NCI-H2171 treated with DMSO at 0.1 percent for 48 hours (cell line): ENCODE measurements at regions not wholly inside any gene's neighbourhood (a gene's known extent, or its start where the extent isn't known, plus 50 kb on each side); places are given as distances from the start of the nearest gene placed in this dataset.
A peak's percentile ranks its signal among the peaks of the same experiment; 100 is the strongest.

ENCODE experiments used
- DNase-seq: peaks from one replicate; lab custom pipeline; 2025; lab: John Stamatoyannopoulos, UW

DNA sequence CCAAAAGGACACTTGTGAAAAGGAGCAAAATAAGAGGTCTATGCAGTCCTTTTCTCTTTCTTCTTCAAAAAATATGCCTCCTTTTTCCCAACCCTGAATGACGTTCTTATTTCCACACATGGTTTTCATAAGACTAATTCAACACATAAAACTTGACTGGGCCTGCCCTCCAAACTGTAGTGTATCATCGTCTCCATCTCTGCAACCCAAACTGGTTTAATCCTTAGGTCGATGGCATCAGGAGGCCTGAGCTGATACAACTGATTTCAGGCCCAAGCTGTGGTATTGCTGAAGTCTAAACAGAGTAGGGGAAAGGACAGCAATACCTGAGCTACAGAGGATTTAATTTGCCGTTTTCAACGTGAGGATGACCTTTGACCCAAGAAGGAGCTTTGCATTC, 130.0 kb upstream of the MTNR1B start:
- no peak for DNase-seq

DNA sequence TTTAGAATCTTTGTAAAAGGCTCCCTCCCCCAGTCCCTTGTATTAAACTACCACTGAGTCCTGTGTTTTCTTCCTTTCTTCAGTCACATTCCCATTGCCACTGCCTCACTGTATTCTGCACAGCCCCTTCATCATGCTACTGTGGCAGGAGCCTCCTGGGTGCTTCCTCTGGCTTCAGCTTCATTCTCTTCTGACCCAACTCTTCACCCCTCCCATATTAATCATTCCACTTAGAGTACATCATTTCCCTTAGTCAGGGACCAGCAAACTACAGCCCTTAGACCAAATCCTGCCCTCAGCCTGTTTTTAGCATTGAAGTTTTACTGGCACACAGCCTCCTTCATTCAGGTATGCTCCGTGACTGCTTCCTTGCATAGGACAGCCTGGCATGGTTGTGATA, 127.7 kb upstream of the MTNR1B start:
- no peak for DNase-seq

DNA sequence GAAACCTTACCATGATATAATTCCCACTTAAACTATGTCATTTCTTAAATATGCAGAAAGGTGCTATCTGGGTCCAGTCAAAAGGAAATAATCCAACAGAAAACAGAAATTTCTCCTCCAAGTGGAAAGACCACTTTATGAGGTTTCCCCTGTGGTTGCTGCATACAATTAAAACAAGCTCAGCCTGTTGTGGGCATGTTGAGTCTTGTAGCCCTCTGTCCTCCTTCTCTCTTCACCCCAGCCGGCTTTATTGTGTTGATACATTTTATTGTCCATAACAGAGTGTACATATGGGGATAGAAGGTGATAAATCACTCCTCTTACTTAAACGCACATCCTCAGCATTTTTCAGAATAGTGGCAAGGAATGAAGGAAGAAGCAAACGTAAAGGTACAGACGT, 126.0 kb upstream of the MTNR1B start:
- peak; percentile 46 for DNase-seq

DNA sequence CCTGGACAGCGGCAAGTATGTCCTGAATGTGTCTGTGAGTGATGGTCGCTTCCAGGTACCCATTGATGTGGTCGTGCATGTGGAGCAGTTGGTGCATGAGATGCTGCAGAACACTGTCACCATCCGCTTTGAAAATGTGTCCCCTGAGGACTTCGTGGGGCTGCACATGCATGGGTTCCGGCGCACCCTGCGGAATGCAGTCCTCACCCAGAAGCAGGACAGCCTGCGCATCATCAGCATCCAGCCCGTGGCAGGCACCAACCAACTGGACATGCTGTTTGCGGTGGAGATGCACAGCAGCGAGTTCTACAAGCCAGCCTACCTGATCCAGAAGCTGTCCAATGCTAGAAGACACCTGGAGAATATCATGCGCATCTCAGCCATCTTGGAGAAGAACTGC, 125.3 kb upstream of the MTNR1B start:
- DNase-seq: no peak

DNA sequence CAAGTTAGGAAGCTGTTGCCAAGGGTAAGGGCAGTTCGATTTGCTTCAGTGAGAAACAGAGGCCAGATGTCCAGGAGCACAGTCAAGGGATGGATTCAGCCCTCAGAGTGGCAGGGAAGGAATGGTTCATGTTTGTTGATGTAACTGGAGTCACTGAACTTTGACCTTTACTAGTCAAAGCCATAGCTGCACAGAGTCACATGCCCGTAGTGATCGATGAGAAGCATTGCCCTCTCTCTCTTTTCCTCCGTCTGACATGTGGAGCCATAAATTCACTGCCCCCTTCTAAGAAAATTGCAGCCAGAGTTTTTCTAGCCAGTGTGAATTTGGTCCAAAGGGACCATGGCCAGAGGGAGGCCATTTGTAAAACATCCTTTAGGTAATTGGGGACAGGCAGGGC, 124.1 kb upstream of the MTNR1B start:
- no peak for DNase-seq

DNA sequence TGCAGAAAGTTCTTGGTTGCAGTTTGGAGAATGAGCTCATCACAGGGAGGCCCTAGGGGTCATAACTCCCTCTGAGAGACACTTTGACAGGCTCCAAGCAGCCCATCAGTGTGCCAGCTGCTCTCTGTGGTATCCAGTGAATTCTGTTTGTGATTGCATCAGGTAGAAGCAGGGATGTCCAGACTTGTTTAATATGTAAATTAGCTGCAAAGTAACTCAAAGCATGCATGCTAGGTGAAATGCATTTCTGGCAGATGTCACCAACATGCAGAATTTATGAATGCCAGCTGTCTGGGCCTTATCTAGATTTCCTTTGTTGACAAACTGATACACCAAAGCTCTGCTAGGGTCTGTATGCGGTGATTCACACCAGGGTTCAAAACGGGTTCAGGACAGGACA, 123.6 kb upstream of the MTNR1B start:
- peak; percentile 82 for DNase-seq

DNA sequence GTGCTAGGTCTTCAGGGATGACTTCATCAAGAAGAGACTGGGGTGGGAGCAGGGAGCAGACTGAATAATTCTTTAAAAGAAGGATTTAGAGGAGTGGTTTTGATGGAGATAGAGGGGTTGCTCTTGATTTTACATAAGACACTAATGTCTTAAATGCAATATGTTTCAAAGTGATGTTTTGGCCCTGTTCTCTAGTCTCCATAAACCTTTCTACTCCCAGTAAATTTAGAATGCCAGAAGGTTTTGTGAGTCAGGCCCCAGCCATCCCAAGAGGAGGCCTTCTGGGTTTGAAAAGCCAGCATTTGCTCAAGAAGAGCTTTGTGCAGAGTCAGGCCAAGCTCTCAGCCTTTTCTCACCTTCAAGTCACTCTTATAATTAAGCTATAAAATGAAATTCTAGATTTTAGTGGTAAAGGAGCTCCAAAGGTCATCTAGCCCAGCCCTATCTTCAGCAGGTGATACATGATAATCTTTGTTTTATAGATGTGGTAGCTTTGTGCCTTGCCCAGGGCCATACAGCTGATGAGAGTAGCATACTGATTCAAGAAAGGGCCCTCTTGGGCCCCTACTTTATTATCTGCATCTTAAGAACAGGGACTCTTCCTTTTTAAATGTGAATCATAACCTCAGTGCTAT, 122.8 kb upstream of the MTNR1B start:
- no peak for DNase-seq

DNA sequence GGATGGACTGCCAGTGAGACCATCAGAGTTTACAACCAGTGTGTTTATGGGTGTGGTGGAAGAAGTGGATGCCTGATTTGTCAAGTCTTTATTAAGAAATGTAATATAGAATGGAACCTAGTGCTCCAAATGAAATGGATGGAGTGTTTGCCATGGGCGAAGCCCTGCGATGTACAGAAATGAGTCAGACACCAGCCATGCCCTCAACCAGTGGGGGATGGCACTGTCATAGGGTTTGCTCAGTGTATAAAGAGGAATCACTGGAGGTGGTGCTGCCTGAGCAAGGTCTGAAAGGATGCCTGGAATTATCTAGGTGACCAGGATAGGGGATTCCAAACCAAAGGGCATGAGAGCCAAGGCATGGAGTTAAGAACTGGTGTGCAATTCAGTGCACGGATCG, 120.9 kb upstream of the MTNR1B start:
- no peak for DNase-seq

DNA sequence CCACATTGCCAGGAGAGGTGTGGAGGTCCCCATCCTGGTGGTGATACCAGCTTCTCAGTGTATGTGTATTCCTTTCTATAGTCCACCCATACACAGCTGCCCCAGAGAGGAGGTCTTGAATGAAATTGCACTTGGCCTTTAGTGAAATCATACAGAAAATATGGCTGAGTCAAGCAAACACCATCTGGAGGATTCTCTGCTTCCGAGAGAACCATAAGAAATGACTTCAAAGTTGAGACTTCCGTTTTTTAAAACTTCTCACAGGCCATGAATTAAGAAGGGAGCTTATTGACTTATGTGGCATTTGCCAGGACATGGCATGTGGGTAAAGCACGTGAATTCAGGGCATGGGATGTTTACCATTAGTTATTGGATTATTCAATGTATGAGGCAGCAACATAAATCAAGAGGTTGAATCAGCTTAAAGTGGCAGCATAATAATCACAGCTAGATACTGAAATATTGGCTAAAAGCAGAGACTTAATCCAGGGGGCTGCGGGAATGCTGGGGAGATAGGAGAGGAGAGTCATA, 119.1 kb upstream of the MTNR1B start:
- DNase-seq: no peak

DNA sequence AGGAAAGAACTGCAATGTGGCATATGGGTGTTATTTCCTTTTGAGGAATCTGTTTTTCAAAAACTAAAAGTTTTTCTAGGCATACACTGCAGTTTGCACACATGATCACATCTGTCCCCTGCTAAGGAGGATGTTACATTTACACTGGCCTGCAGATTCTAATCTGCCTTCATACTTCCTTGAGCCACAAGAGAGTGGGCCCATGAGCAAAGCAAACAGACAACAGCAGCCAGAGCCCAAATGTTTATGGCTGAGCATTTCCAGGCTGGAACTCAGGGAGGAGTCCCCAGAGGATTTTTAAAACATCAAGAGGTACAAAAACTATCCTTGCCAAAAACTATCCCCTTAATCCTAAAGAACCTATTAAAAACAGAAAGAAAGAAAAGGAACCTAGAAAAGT, 117.2 kb upstream of the MTNR1B start:
- no peak for DNase-seq

DNA sequence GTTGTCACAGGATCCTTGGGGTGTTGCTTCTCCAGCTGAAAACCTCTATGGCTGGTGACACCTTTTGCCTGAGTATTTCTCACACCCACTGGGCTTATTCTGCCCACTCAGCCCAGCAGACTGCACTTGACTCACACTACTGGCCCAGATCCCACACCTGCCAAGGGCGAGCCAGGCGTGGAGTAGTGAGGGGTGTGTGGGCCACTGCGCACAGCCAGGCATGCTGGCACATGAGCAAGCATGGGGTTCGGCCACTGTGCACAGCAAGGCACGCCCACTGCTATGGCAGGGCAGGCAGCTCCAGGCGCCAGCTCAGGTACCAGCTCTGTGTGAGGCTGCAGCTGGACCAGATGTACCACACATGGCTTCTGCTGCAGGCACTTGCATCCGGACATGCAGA, 116.5 kb upstream of the MTNR1B start:
- no peak for DNase-seq

DNA sequence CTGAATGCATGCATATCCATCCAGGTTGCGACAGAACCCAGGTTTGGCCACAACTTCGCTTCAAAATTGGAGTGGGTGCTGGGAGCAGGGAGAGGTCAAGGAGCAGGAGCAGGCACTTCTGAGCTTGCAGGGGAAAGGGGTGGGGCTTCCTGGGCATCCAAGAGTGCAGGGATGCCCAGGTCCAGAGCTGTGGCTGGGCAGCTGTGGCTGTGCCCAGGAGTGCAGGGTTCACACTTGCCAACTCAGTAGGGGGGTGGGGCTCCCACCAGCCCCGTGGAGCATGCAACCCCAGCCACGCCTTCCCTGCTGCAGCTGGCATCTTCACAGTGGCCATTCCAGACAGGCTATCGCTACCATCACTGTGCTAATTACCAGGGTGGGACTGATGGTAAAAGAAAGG, 115.3 kb upstream of the MTNR1B start:
- no peak for DNase-seq

DNA sequence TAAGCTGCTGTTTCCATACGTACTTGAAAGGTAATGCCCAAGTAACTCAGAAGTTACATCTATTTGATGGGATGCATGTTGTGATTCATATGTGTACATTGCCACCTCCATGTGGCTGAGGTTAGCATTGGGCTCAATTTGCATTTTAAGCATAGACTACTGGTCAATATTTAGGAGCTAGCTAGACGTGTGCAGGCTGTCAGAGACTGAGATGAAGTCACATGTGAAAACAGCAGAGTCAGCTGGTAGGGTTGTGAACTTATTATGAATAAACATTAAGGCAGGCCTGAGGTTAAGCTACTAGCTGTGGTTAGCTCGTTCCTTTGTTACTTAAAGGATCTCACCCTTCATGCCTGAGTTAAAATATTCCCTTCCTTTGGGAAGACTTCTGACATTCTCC, 114.5 kb upstream of the MTNR1B start:
- DNase-seq: no peak

DNA sequence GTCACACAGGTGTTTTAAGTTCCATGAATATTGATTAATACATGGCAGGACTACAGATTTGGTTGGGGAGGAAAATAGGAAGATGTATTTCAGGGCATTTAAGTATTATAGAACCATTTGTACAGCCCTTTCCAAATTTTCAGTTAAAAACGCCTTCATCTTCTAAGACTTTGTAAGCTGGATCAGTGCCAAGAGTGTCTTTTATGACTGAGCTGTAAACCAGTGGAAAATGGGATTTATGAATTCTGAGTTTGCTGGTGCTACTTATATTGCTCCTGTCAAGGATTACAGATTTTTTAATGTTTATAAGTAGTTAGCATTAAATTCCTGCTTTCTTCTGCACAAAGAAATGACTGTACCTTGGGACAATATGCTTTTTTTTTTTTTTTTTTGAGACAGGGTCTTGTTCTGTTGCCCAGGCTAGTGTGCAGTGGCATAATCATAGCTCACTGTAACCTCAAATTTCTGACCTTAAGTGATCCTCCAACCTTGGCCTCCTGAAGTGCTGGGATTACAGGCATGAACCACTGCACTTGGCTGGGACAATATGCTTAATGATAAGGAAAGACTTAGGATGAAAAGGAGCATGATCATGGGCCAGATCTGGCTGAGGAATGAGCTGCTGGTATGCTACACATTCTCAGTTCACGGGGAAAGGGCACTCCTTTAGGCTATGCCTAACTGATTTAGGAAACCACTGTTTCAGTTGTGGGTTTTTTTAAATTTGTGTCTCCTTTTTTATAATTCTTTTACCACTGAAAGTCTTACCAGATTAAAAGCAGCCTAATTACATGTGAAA, 113.6 kb upstream of the MTNR1B start:
- no peak for DNase-seq

DNA sequence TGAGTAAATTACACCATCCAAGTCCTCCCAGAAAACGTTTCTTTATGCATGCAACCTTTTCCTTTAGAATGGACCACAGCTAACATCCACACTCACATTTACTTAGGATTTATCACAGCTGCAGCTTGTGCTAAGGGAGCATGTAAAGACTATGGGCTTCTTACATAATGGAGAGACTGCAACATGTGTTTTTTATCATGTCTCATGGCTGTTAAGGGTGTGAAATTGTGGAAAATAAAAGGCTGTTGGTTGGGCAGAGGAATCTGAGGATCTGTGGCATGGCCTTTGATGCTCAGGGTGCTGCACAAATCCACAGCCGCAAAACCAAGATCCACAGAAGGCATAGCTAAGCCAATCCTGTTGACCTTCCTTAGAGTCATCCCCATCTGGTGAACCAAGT, 112.0 kb upstream of the MTNR1B start:
- no peak for DNase-seq

DNA sequence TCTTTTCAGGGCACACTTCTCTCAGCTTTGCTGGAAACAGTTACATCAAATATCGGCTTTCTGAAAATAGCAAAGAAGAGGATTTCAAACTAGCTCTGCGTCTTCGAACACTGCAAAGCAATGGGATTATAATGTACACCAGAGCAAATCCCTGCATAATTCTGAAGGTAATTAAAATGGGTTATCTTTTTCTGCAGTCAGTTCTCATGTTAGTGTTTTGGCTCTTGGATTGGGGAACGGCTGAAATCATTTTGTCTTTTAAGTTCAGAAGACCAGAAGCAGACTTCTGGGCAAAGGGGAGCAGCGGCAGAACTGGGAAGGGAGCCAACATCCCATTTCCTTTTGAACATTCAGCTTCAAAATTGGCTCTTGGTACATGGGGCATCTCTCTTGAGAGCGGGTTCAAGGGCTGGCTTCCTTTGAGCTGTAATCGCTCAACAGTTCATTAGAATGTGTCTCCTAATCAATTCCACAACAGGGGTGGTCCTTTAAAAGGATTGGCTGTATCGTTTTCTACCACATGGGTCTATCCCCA, 110.2 kb upstream of the MTNR1B start:
- no peak for DNase-seq

DNA sequence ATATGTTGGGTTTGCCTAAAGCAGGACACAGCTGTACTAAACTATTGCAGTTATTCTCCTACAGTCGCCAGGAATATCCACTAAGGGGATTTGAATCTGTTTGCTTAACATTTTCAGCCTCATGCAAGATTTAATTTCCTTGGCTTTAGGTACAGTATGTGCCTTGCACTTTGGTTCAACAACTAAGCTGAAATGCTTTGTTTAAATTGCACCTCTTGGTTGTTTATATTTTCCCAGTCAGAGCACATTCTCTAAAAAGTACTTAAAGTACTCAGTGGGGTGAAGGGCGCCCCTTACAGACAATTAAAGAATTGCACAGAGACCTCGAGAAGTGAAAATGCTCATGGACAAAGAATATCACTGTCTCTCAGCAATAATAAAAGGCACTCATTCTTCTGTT, 107.8 kb upstream of the MTNR1B start:
- DNase-seq: no peak

DNA sequence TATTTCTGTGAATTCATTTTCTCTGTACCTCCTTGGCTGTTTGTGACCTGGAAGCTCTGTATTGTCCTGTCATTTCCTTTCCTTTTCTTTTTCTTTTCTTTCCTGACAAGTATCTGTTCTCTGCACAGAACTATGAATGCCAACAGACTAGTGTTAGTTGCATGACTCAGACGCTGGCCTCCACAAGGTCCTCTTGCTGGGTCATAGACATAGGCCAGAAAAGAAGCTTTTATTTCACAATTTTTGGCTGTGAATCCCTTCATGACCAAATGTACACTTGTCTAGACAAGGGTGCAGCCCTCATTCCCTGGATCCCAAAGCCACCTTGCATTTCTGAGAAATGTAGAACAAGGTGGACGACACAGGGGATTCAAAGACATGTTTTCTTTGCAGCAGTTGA, 104.1 kb upstream of the MTNR1B start:
- DNase-seq: no peak

DNA sequence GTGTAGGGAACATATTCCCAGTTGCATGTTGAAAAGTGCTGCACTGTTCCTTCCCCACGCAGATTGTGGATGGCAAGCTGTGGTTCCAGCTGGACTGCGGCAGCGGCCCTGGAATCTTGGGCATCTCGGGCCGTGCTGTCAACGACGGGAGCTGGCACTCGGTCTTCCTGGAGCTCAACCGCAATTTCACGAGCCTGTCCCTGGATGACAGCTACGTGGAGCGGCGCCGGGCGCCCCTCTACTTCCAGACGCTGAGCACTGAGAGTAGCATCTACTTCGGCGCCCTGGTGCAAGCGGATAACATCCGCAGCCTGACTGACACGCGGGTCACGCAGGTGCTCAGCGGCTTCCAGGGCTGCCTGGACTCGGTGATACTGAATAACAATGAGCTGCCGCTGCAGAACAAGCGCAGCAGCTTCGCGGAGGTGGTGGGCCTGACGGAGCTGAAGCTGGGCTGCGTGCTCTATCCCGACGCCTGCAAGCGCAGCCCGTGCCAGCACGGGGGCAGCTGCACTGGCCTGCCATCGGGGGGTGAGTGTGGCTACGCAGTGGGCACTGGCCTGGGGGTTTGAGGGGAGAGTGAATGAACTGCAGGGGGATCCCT, 102.7 kb upstream of the MTNR1B start:
- DNase-seq: no peak

DNA sequence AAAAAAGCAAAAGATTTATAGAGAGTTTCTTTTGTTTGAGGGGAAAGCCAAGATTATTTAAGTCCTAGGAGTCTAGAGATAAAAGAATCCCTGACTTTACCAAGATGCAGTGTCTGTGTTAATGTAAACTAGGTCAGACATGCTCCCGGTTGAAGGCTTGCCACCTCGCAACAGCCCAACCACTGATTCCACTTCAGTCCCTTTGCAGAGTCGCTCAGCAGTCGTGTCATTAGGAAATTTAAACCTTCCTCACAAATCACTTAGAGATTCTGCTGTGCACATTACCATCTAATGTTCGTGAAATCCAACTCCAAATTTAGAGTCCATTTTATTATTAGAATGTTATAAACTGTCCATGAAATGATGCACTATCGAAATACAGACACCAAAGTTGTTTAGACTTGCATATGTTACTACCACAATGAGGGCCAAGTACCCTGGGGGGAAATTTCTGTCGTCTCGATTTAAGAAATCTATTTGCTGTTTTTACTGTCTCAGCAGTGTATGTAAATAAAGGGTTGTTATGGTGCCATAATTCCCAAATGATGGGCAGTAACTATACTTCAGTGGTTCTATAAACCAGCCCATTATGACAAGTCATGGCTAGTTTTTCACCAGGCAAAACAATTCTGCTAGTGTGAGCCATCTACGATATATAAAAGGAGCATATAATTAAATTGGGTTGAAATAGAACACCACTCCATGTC, 101.4 kb upstream of the MTNR1B start:
- no peak for DNase-seq

DNA sequence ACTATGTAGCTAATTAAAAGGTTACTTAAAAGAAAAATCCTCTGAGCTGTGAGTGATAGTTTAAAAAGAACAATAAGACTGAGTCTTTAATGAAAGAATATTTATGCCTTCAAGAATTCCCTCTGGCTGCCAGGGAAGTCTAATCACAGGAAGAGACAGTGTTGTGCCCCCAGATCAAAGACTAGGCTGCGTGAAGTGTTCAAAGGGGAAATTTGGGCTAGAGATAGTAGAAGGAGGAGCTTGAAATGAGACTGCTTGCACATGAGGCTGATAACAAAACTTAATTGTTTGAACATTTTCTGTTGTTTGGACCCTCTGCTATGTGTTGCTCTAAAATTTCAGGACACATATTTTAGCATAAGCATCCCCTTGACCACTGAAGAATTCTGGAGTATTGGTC, 99.7 kb upstream of the MTNR1B start:
- DNase-seq: no peak

DNA sequence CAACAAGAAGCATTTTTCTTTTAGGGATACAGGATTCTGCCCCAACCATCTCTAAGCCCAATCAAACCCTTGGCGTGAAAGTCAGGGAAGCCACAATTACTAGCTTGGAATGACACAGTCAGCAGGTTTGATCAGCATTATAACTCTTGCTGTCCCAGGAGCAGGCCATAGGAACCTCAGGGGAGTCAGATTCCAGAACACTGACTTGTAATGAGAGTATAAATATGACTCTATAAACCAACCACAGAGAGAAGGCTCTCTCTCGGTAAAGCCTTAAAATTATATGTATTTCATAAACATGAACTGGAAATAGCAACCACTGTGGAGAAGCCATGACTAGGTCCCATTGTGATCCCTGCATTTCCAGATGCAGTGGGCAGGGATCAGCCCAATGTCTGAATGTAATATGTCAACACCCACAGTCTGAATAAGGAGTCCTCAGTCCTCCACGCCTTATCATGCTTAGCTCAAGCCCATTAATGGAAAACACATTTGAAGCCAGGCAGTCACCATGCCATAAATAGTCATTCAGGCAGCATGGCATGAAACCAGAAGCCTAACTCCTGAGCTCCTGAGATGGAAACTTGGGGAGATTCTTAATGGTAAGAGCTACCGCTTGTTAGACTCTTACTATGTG, 99.1 kb upstream of the MTNR1B start:
- DNase-seq: no peak
